ENCODE measurements at regions not wholly inside any gene's neighbourhood (a gene's known extent, or its start where the extent isn't known, plus 50 kb on each side); places are given as distances from the start of the nearest gene placed in this dataset.
"Not testable (repeated sequence)": the region's sequence is repeated elsewhere in the genome, so short reads cannot be mapped to it uniquely, and the experiment has no call there.

DNA sequence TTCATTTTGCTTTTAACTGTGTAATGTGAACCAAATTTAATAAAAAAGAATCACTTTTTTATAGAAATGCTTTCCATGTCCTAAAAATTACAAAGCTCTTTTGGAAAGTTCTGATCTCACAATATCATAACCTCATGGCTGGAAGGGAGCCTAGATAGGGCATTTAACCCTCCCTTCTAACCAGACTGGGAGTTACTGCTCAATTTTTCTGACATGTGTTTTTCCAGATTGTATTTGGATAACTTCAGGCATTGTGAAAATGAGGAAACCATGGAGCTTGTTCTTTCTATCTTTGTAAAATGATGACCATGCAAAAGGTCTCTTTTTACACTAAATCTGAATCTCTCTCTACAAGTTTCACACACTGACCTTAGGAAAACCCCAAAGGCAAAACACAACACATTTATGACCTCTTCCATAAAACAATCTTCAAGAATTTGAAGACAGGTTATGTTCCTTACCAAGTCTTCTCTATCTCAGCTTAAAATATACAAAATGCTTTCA, 508.8 kb downstream of the DIPK2A start:
- H3K27me3 Mint-ChIP-seq (ENCODE audit: low read depth), result no peaks in the 10 kb centered on the region
- H3K27ac Mint-ChIP-seq, result no peak overlapping the region
- no peaks in the 10 kb centered on the region for H3K9me3 Mint-ChIP-seq
- no peak overlapping the region for H3K4me3 Mint-ChIP-seq
- no peaks in the 10 kb centered on the region for H3K36me3 Mint-ChIP-seq (ENCODE audit: low read depth)
- no peaks in the 10 kb centered on the region for H3K4me1 Mint-ChIP-seq
- TF ChIP-seq, protein P1, sequence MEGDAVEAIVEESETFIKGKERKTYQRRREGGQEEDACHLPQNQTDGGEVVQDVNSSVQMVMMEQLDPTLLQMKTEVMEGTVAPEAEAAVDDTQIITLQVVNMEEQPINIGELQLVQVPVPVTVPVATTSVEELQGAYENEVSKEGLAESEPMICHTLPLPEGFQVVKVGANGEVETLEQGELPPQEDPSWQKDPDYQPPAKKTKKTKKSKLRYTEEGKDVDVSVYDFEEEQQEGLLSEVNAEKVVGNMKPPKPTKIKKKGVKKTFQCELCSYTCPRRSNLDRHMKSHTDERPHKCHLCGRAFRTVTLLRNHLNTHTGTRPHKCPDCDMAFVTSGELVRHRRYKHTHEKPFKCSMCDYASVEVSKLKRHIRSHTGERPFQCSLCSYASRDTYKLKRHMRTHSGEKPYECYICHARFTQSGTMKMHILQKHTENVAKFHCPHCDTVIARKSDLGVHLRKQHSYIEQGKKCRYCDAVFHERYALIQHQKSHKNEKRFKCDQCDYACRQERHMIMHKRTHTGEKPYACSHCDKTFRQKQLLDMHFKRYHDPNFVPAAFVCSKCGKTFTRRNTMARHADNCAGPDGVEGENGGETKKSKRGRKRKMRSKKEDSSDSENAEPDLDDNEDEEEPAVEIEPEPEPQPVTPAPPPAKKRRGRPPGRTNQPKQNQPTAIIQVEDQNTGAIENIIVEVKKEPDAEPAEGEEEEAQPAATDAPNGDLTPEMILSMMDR (IDR thresholded peaks at IDR 0.05; ENCODE audit: unreplicated experiment in 3 of 3), result no peak

DNA sequence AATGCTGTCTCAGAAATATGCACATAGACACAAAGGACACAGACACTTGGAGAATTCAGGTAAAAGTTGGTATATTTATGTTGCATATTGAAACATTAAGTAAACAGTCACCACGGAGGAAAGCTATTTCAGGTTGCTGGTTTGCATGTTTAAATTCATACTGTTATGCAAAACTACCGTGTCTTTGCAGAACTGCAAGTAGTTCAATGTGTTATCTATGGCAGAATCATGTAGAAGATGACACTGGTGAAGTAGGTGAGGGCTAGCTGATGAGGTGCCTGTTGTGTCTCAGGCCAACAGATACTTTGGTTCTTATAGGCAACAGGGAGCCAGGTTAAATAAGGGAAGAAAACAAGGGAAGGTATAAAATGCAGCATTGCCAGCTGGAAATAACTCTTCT, 511.3 kb downstream of the DIPK2A start:
- TF ChIP-seq, protein P1 (IDR thresholded peaks at IDR 0.05; ENCODE audit: unreplicated experiment in 3 of 3), result no peak
- no peaks in the 10 kb centered on the region for H3K27me3 Mint-ChIP-seq (ENCODE audit: low read depth)
- H3K4me3 Mint-ChIP-seq, result no peak overlapping the region
- H3K9me3 Mint-ChIP-seq, result no peaks in the 10 kb centered on the region
- H3K27ac Mint-ChIP-seq, result no peak overlapping the region
- no peaks in the 10 kb centered on the region for H3K36me3 Mint-ChIP-seq (ENCODE audit: low read depth)
- no peaks in the 10 kb centered on the region for H3K4me1 Mint-ChIP-seq

DNA sequence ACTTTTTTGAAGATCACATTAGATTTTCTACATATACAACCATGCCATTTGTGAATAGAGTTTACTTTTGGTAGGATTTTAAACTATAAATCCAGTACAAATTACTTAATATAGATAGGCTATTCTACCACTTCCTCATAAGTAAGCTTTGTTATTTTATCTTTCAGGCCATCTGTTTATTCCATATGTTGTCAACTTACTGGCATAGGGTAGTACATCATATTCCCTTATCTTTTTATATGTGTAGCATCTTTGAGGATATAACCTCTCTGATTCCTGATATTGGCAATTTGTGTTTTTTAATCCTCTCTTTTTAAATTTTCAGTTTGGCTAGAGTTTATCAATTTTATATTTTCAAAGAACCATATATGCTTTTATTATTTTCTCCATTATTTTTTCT, 515.4 kb downstream of the DIPK2A start:
- TF ChIP-seq, protein P1 (IDR thresholded peaks at IDR 0.05; ENCODE audit: unreplicated experiment in 3 of 3), result no peak
- Mint-ChIP-seq H3K27me3 (ENCODE audit: low read depth) (no peaks in the 10 kb centered on the region), H3K9me3 (no peaks in the 10 kb centered on the region), H3K27ac (no peak overlapping the region), H3K36me3 (ENCODE audit: low read depth) (no peaks in the 10 kb centered on the region), H3K4me3 (no peak overlapping the region), H3K4me1 (peaks cover 7% of the 10 kb centered on the region)

DNA sequence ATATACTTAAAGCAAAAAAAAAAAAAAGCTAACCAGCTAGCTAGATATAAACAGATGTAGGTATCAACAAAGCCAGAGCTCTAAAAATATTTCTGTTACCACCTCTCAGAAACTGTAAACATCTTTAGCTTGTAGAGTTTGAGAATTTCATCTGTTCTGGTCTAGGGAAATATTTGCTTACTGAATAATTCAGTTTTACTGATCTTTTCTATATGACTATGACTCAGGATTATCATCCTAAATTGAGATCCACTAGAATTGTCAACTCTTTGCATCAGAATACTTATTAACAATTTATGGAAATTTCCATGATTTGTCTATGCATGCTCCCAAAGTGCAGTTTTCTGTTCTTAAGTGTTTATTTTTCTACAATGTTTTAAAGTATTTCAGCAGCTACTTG, 517.3 kb downstream of the DIPK2A start:
- TF ChIP-seq, protein P1 (IDR thresholded peaks at IDR 0.05; ENCODE audit: unreplicated experiment in 3 of 3), result no peak
- peaks cover 7% of the 10 kb centered on the region for H3K4me1 Mint-ChIP-seq
- no peak overlapping the region for H3K4me3 Mint-ChIP-seq
- H3K36me3 Mint-ChIP-seq (ENCODE audit: low read depth), result no peaks in the 10 kb centered on the region
- H3K27ac Mint-ChIP-seq, result no peak overlapping the region
- H3K27me3 Mint-ChIP-seq (ENCODE audit: low read depth), result no peaks in the 10 kb centered on the region
- H3K9me3 Mint-ChIP-seq, result no peaks in the 10 kb centered on the region

DNA sequence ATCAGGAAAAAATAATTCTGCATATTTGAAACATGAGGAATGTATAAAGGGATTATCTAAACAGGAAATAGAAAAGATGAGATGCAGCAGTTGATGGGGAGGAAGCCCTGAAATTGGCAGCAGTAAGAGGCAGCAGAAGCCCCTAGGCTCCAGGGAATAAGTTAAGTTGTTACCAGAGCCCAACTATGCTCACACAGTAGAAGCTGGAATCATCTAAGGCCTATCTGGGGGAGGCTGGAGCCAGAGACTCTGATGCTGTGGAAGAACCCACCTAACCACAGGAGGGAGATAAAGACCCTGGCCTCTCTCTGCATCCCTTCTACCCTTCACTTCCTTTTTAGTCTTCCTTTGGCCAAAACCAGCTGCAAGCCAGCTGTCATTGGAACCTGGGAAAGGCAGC, 519.7 kb downstream of the DIPK2A start:
- Mint-ChIP-seq H3K4me1 (peaks cover 7% of the 10 kb centered on the region), H3K4me3 (no peak overlapping the region), H3K9me3 (peaks cover 3% of the 10 kb centered on the region), H3K27ac (peak overlapping the region; percentile 46 to 58 (median 51)), H3K36me3 (ENCODE audit: low read depth) (no peaks in the 10 kb centered on the region), H3K27me3 (ENCODE audit: low read depth) (no peaks in the 10 kb centered on the region)
- TF ChIP-seq, protein P1 (IDR thresholded peaks at IDR 0.05; ENCODE audit: unreplicated experiment in 3 of 3), result no peak

DNA sequence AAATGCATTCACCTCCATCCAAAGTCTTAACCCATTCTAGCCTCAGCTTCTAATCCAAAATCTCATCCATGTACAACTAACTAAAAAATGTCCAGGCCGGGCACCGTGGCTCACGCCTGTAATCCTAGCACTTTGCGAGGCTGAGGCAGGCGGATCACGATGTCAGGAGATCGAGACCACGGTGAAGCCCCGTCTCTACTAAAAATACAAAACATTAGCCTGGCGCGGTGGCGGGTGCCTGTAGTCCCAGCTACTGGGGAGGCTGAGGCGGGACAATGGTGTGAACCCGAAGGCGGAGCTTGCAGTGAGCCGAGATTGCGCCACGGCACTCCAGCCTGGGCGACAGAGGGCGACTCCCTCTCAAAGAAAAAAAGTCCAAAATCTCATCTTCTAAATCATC, 523.0 kb downstream of the DIPK2A start:
- not testable (repeated sequence) for H3K9me3 Mint-ChIP-seq; H3K27ac Mint-ChIP-seq; H3K4me1 Mint-ChIP-seq; H3K36me3 Mint-ChIP-seq (ENCODE audit: low read depth); H3K27me3 Mint-ChIP-seq (ENCODE audit: low read depth); H3K4me3 Mint-ChIP-seq
